Esophagus squamous epithelium (tissue), 5 donors: ENCODE measurements at regions not wholly inside any gene's neighbourhood (a gene's known extent, or its start where the extent isn't known, plus 50 kb on each side); places are given as distances from the start of the nearest gene placed in this dataset.

ENCODE experiments used
- DNase-seq: peaks from one replicate; lab custom pipeline; 2025; lab: John Stamatoyannopoulos, UW
- H3K27ac ChIP-seq, 4 donors: fragments of 200-600 bp; sonication (generic); one replicate each; pipeline ENCODE4 v1.5.1; 2016 to 2019; ENCODE audit warnings: mild to moderate bottlenecking in 1 of 4
- H3K27me3 ChIP-seq, 4 donors: fragments of 200-600 bp; sonication (generic); 1 replicate in 3 of 4; 2 replicates in 1 of 4; pipeline versions ENCODE4 v1.5.1 to v1.6.0; 2017 to 2021; ENCODE audit warnings: antibody characterized with exemption in 1 of 4
- H3K36me3 ChIP-seq, 3 donors: fragments of 200-600 bp; sonication (generic); one replicate each; pipeline ENCODE4 v1.5.1; 2016 to 2019
- H3K4me1 ChIP-seq, 3 donors: fragments of 200-600 bp; sonication (generic); one replicate each; pipeline ENCODE4 v1.5.1; 2017 to 2019
- H3K4me3 ChIP-seq, 4 donors: fragments of 200-600 bp; sonication (generic); 1 replicate in 3 of 4; 2 replicates in 1 of 4; pipeline ENCODE4 v1.5.1; 2016 to 2019; ENCODE audit warnings: mild to moderate bottlenecking in 2 of 4, moderate library complexity in 1 of 4
- H3K9me3 ChIP-seq, 3 donors: fragments of 200-600 bp; sonication (generic); one replicate each; pipeline ENCODE4 v1.5.1; 2016 to 2019
- CTCF ChIP-seq, 6 experiments: fragments of 450-650 bp in 4 of 6; fragments of 200-600 bp in 2 of 6; sonication (generic) in 2 of 6; IDR thresholded peaks; one replicate each; pipeline ENCODE4 v1.5.1; 2016 to 2019; ENCODE audit warnings: antibody characterized with exemption in 6 of 6, mild to moderate bottlenecking in 4 of 6, moderate library complexity in 4 of 6
- POLR2A ChIP-seq, 4 donors: fragments of 450-650 bp; IDR thresholded peaks; one replicate each; pipeline ENCODE4 v1.6.1; 2017; ENCODE audit warnings: antibody characterized with exemption in 4 of 4, mild to moderate bottlenecking in 4 of 4, moderate library complexity in 3 of 4
- WGBS, 2 donors: methylation state at CpG; one replicate each; pipeline ENCODE4 v1.1.5; 2018; 5-methylcytosine and 5-hydroxymethylcytosine counted together
- intact Hi-C: fragments of 100-400 bp; cut with DNase I; formaldehyde crosslinking; loops from one replicate; pipeline ENCODE4 v1.15.0; 2022
- donor health status: DM: yes; HTN: yes; CAD: no.

DNA sequence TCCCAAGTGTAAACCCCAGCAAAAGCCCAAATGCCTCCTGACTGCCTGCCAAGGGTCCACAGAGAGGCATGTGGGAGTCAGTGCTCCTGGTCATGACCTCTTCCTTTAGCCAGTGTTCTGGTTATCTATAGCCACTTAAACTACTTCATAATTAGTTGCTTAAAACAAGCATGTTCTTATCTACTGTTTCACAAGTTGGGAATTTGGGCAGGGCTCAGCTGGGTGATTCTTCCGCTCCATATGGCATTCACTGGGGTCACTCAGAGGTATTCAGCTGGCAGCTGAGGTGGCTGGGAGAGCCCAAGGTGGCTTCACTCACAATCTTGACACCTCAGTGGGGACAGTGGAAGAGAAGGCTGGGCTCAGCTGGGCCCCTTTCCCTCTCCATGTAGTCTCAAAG lies 184.0 kb upstream of the RGS6 start:
- H3K4me3 ChIP-seq = no peak overlapping the region
- intact Hi-C loops = no loop called here
- no peaks in the 10 kb centered on the region for H3K36me3 ChIP-seq
- no peak overlapping the region for H3K27ac ChIP-seq
- WGBS, 2 donors = 100% methylated on average over 1 of the region's 1 CpG
- TF ChIP-seq CTCF (IDR thresholded peaks at IDR 0.05) (no peak), POLR2A (IDR thresholded peaks at IDR 0.05) (no peak)
- no peaks in the 10 kb centered on the region for H3K27me3 ChIP-seq
- H3K4me1 ChIP-seq = peaks cover 5 to 6% (median 5%) of the 10 kb centered on the region in 3 donors
- no peak for DNase-seq
- H3K9me3 ChIP-seq = peaks cover 0 to 16% (median 10%) of the 10 kb centered on the region in 3 donors

DNA sequence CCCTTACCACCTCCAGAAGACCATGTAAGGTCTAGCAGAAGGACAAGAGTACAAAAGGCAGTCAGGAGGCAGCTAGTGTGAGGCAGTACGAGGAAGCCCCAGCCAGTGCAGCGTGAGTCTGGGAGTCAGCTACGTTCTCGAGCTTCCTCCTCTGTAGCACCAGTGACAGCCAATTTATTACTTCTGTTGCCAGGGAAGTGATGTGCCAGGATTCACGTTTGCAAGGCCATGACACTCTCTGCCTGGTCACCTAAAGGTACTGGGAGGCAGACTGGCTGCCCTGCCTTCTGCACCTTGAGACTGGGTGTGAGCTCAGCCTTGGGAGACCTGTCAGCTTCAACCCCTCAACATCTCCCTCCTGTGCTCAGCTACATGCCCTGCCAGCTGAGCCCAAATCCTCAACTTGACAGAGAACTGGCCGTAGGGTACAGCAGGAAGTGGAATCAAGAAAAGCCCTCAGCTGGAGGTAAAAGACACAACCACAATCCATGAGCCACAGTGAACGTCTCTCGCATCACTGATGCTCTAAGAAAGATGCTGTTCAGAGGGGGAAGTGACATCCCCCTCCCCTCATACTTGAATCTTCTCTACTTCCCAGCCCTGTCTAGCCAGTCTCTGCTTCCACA lies 182.5 kb upstream of the RGS6 start:
- WGBS, 2 donors = 62 to 64% methylated on average over 7 of the region's 8 CpGs
- no peak for DNase-seq
- no peaks in the 10 kb centered on the region for H3K27me3 ChIP-seq
- no peak overlapping the region for H3K27ac ChIP-seq
- no peak overlapping the region for H3K4me3 ChIP-seq
- peaks cover 9 to 10% (median 9%) of the 10 kb centered on the region in 3 donors for H3K4me1 ChIP-seq
- peaks cover 0 to 16% (median 10%) of the 10 kb centered on the region in 3 donors for H3K9me3 ChIP-seq
- intact Hi-C loops = loop anchor here (5.0 kb wide), 1 partner anchor 612 kb away; no protein-coding TSS in a partner anchor
- TF ChIP-seq CTCF (IDR thresholded peaks at IDR 0.05) = no peak
- H3K36me3 ChIP-seq = no peaks in the 10 kb centered on the region

- 71 to 89% methylated on average over 1 to 2 of the region's 2 CpGs for WGBS, 2 donors
- Histone ChIP-seq H3K9me3 (peaks cover 0 to 16% (median 10%) of the 10 kb centered on the region in 3 donors), H3K27ac (no peak overlapping the region), H3K27me3 (no peaks in the 10 kb centered on the region), H3K4me3 (no peak overlapping the region), H3K36me3 (no peaks in the 10 kb centered on the region), H3K4me1 (peaks cover 9 to 10% (median 9%) of the 10 kb centered on the region in 3 donors)
- no peak for DNase-seq
- intact Hi-C loops = loop anchor here (5.0 kb wide), 1 partner anchor 614 kb away; no protein-coding TSS in a partner anchor
- TF ChIP-seq POLR2A (IDR thresholded peaks at IDR 0.05) (no peak), CTCF (IDR thresholded peaks at IDR 0.05) (no peak)
These were observed 181.0 kb upstream of the RGS6 start for GRCh38 chr14:71751264-71751663.

- 84 to 91% methylated on average over 13 to 16 of the region's 23 CpGs for WGBS, 2 donors
- Histone ChIP-seq H3K36me3 (no peaks in the 10 kb centered on the region), H3K27me3 (no peaks in the 10 kb centered on the region), H3K9me3 (peaks cover 0 to 16% (median 10%) of the 10 kb centered on the region in 3 donors), H3K4me1 (peaks cover 9 to 10% (median 9%) of the 10 kb centered on the region in 3 donors), H3K27ac (no peak overlapping the region), H3K4me3 (no peak overlapping the region)
- no peak for TF ChIP-seq CTCF (IDR thresholded peaks at IDR 0.05)
- no peak for TF ChIP-seq POLR2A (IDR thresholded peaks at IDR 0.05)
- intact Hi-C loops = loop anchor here (5.0 kb wide), 1 partner anchor 615 kb away; no protein-coding TSS in a partner anchor
- no peak for DNase-seq
These were observed 180.0 kb upstream of the RGS6 start for GRCh38 chr14:71752111-71752738.
